HG03575 (cell line): ENCODE measurements at regions not wholly inside any gene's neighbourhood (a gene's known extent, or its start where the extent isn't known, plus 50 kb on each side); places are given as distances from the start of the nearest gene placed in this dataset.

ENCODE experiments used
- ATAC-seq: cut with Tn5 transposase; IDR thresholded peaks from one replicate; pipeline ENCODE4 v1.9.1; 2021; ENCODE audit not compliant: unreplicated experiment, insufficient number of reproducible peaks, low FRiP score; ENCODE audit errors: extremely low read depth

GRCh38 chr9:80052830-80053229 lies 481.1 kb downstream of the TLE4 start:
- ATAC-seq: no peak

- no peak for ATAC-seq
These were observed 477.5 kb downstream of the TLE4 start for GRCh38 chr9:80049096-80049782.

- ATAC-seq: no peak
These were observed 474.7 kb downstream of the TLE4 start for GRCh38 chr9:80046481-80046880.

- no peak for ATAC-seq
These were observed 470.1 kb downstream of the TLE4 start for GRCh38 chr9:80041821-80042220.

GRCh38 chr9:80040457-80040856 lies 468.7 kb downstream of the TLE4 start:
- no peak for ATAC-seq

GRCh38 chr9:80030801-80031200 lies 459.0 kb downstream of the TLE4 start:
- no peak for ATAC-seq

GRCh38 chr9:80028501-80028900 lies 456.7 kb downstream of the TLE4 start:
- no peak for ATAC-seq

GRCh38 chr9:80025796-80026520 lies 454.2 kb downstream of the TLE4 start:
- ATAC-seq: no peak

- no peak for ATAC-seq
These were observed 453.4 kb downstream of the TLE4 start for GRCh38 chr9:80025131-80025530.

- ATAC-seq: no peak
These were observed 448.8 kb downstream of the TLE4 start for GRCh38 chr9:80020530-80020929.

- no peak for ATAC-seq
These were observed 448.3 kb downstream of the TLE4 start for GRCh38 chr9:80020056-80020455.

GRCh38 chr9:80013891-80014290 lies 442.1 kb downstream of the TLE4 start:
- no peak for ATAC-seq

GRCh38 chr9:80012557-80013330 lies 441.0 kb downstream of the TLE4 start:
- ATAC-seq: no peak

- no peak for ATAC-seq
These were observed 437.4 kb downstream of the TLE4 start for GRCh38 chr9:80009204-80009603.

- no peak for ATAC-seq
These were observed 432.9 kb downstream of the TLE4 start for GRCh38 chr9:80004714-80005113.

- ATAC-seq: no peak
These were observed 418.8 kb downstream of the TLE4 start for GRCh38 chr9:79990536-79990935.

- ATAC-seq: no peak
These were observed 417.3 kb downstream of the TLE4 start for GRCh38 chr9:79989079-79989478.

- no peak for ATAC-seq
These were observed 416.4 kb downstream of the TLE4 start for GRCh38 chr9:79988126-79988525.

GRCh38 chr9:79986437-79986836 lies 414.7 kb downstream of the TLE4 start:
- ATAC-seq: no peak

- no peak for ATAC-seq
These were observed 414.0 kb downstream of the TLE4 start for GRCh38 chr9:79985772-79986171.
